OCI-LY3 (cell line): ENCODE measurements at regions not wholly inside any gene's neighbourhood (a gene's known extent, or its start where the extent isn't known, plus 50 kb on each side); places are given as distances from the start of the nearest gene placed in this dataset.
"Not testable (repeated sequence)": the region's sequence is repeated elsewhere in the genome, so short reads cannot be mapped to it uniquely, and the experiment has no call there.

Experiments
- H2AFZ ChIP-seq: fragments of 200-600, 300-600 bp; shearing (Covaris generic); 2 replicates; pipeline ENCODE4 v1.6.0; 2014; ENCODE audit warnings: antibody characterized with exemption, low read depth, low read length
- H3K27ac ChIP-seq: fragments of 200-600, 300-600 bp; sonication (generic); 2 replicates; pipeline ENCODE4 v1.5.1; 2014; ENCODE audit warnings: mild to moderate bottlenecking, low read length, moderate library complexity, mixed read lengths
- H3K27me3 ChIP-seq: fragments of 200-600, 300-600 bp; sonication (generic); 2 replicates; pipeline ENCODE4 v1.6.1; 2014; ENCODE audit warnings: low read depth, low read length, mixed read lengths
- H3K36me3 ChIP-seq: fragments of 200-600, 300-600 bp; sonication (generic); replicated peaks from 2 replicates; pipeline ENCODE3; 2014; ENCODE audit warnings: low read depth, low read length, mixed read lengths
- H3K4me1 ChIP-seq: fragments of 300-600, 200-600 bp; sonication (generic); 2 replicates; pipeline ENCODE4 v1.6.1; 2014; ENCODE audit warnings: low read length, mixed read lengths
- H3K4me2 ChIP-seq: fragments of 200-600, 300-600 bp; sonication (generic); 2 replicates; pipeline ENCODE4 v1.6.1; 2014; ENCODE audit warnings: low read length, mixed read lengths
- H3K4me3 ChIP-seq: fragments of 300-600, 200-600 bp; sonication (generic); 2 replicates; pipeline ENCODE4 v1.5.1; 2014; ENCODE audit warnings: antibody characterized with exemption, mild to moderate bottlenecking, low read length, moderate library complexity
- H3K79me2 ChIP-seq: fragments of 300-600, 200-600 bp; shearing (Covaris generic); 2 replicates; pipeline ENCODE4 v1.6.1; 2014; ENCODE audit warnings: mild to moderate bottlenecking, low read length, mixed read lengths
- H3K9ac ChIP-seq: fragments of 300-600, 200-600 bp; shearing (Covaris generic); 2 replicates; pipeline ENCODE4 v1.6.0; 2014; ENCODE audit warnings: mild to moderate bottlenecking, low read length, moderate library complexity
- H3K9me3 ChIP-seq: fragments of 200-600, 300-600 bp; shearing (Covaris generic); 2 replicates; pipeline ENCODE4 v1.6.1; 2014; ENCODE audit warnings: low read length, mixed read lengths; ENCODE audit not compliant: insufficient read depth
- H4K20me1 ChIP-seq: fragments of 200-600, 300-600 bp; sonication (generic); 2 replicates; pipeline ENCODE4 v1.6.1; 2016; ENCODE audit warnings: low read length, mixed read lengths; ENCODE audit not compliant: insufficient read depth
- EZH2phosphoT487 ChIP-seq: fragments of 200-600 bp; shearing (Covaris generic); IDR thresholded peaks from 2 replicates; pipeline ENCODE4 v1.6.1; 2018; ENCODE audit warnings: antibody characterized with exemption, mixed run types, low read depth
- TF ChIP-seq, protein P1 (sequence below): fragments of 200-600, 300-600 bp; sonication (generic); IDR thresholded peaks from 2 replicates; pipeline ENCODE4 v1.5.1; 2014; ENCODE audit warnings: antibody characterized with exemption, low read length, low read depth

DNA sequence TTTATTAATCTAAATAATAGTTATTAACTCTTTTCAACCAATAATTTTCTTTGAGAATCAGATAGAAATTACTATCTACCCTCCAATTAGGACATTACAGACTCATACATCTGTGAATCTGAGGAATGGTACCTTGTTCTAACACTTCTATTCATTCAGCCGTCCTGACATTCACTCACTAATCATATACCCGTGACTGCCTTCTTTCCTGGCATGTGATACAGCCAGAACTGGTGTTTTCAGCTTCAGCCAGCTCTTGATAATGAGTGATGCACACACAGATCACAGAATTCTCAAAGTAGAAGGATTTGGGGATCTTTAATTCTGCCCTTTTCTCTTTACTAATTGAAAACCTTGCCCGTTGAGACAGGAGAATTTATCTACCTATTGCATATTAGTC is 499.9 kb downstream of the UTRN start:
- Histone ChIP-seq H2AFZ (no peak overlapping the region), H3K36me3 (no peaks in the 10 kb centered on the region), H3K9ac (no peak overlapping the region), H3K4me1 (no peaks in the 10 kb centered on the region), H4K20me1 (no peaks in the 10 kb centered on the region), H3K4me2 (no peak overlapping the region), H3K27me3 (no peaks in the 10 kb centered on the region), H3K27ac (no peak overlapping the region), H3K4me3 (no peak overlapping the region), H3K79me2 (no peaks in the 10 kb centered on the region), H3K9me3 (no peaks in the 10 kb centered on the region)
- TF ChIP-seq EZH2phosphoT487, result no peak
- TF ChIP-seq, protein P1, sequence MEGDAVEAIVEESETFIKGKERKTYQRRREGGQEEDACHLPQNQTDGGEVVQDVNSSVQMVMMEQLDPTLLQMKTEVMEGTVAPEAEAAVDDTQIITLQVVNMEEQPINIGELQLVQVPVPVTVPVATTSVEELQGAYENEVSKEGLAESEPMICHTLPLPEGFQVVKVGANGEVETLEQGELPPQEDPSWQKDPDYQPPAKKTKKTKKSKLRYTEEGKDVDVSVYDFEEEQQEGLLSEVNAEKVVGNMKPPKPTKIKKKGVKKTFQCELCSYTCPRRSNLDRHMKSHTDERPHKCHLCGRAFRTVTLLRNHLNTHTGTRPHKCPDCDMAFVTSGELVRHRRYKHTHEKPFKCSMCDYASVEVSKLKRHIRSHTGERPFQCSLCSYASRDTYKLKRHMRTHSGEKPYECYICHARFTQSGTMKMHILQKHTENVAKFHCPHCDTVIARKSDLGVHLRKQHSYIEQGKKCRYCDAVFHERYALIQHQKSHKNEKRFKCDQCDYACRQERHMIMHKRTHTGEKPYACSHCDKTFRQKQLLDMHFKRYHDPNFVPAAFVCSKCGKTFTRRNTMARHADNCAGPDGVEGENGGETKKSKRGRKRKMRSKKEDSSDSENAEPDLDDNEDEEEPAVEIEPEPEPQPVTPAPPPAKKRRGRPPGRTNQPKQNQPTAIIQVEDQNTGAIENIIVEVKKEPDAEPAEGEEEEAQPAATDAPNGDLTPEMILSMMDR, result no peak

DNA sequence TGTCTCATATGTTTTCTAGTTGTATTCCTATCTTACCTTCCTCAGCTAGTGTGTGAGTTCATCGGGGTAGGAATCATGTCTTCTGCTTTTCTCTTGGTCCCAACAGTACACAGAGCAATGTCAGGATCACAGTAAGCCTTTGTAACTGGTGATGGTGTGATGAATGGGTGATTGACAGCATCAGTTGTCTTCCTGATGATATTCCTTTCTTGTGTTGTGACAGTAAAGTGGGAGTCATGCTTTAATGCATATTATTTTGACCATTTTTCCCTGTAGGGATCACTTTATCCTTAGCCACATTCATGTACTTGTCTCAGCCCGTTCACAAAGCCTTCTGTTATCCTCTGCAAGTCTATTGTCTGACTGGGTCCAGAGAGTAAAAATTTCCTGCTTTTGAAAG is 501.7 kb downstream of the UTRN start:
- TF ChIP-seq, protein P1, result no peak
- no peak for TF ChIP-seq EZH2phosphoT487
- no peaks in the 10 kb centered on the region for H3K4me1 ChIP-seq
- H3K36me3 ChIP-seq, result no peaks in the 10 kb centered on the region
- no peaks in the 10 kb centered on the region for H3K9me3 ChIP-seq
- H3K9ac ChIP-seq, result no peak overlapping the region
- H3K4me3 ChIP-seq, result no peak overlapping the region
- no peak overlapping the region for H3K27ac ChIP-seq
- H3K79me2 ChIP-seq, result no peaks in the 10 kb centered on the region
- no peaks in the 10 kb centered on the region for H3K27me3 ChIP-seq
- no peak overlapping the region for H3K4me2 ChIP-seq
- H2AFZ ChIP-seq, result no peak overlapping the region
- H4K20me1 ChIP-seq, result no peaks in the 10 kb centered on the region

DNA sequence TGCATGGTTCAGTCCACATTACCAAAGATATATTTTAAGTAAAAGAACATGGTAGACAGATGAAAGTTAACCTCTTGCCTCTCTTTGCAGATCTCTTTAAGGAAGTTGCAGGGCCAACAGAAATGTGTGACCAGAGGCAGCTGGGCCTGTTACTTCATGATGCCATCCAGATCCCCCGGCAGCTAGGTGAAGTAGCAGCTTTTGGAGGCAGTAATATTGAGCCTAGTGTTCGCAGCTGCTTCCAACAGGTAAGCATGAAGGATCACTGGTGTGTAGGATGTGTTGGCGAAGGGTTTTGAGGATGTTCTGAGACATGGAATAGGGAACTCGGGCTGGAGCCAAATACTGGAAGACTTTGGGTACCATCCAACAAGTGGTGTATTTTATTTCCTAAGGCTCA is 508.6 kb downstream of the UTRN start:
- no peaks in the 10 kb centered on the region for H3K9me3 ChIP-seq
- no peaks in the 10 kb centered on the region for H4K20me1 ChIP-seq
- H3K27me3 ChIP-seq, result no peaks in the 10 kb centered on the region
- H3K4me3 ChIP-seq, result no peak overlapping the region
- no peak overlapping the region for H3K4me2 ChIP-seq
- no peak overlapping the region for H3K27ac ChIP-seq
- TF ChIP-seq EZH2phosphoT487, result no peak
- TF ChIP-seq, protein P1, result no peak
- no peaks in the 10 kb centered on the region for H3K36me3 ChIP-seq
- H3K79me2 ChIP-seq, result no peaks in the 10 kb centered on the region
- H3K9ac ChIP-seq, result no peak overlapping the region
- no peaks in the 10 kb centered on the region for H3K4me1 ChIP-seq
- no peak overlapping the region for H2AFZ ChIP-seq

DNA sequence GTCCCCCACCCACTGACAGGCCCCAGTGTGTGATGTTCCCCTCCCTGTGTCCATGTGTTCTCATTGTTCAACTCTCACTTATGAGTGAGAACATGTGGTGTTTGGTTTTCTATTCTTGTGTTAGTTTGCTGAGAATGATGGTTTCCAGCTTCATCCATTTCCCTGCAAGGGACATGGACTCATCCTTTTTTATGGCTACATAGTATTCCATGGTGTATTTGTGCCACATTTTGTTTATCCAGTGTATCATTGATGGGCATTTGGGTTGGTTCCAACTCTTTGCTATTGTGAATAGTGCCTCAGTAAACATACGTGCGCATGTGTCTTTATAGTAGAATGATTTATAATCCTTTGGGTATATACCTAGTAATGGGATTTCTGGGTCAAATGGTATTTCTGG is 509.9 kb downstream of the UTRN start:
- not testable (repeated sequence) for H3K27me3 ChIP-seq, H3K79me2 ChIP-seq, H2AFZ ChIP-seq, H3K9ac ChIP-seq, H3K4me3 ChIP-seq, H3K9me3 ChIP-seq, H4K20me1 ChIP-seq, H3K36me3 ChIP-seq, H3K4me2 ChIP-seq, H3K4me1 ChIP-seq, H3K27ac ChIP-seq

DNA sequence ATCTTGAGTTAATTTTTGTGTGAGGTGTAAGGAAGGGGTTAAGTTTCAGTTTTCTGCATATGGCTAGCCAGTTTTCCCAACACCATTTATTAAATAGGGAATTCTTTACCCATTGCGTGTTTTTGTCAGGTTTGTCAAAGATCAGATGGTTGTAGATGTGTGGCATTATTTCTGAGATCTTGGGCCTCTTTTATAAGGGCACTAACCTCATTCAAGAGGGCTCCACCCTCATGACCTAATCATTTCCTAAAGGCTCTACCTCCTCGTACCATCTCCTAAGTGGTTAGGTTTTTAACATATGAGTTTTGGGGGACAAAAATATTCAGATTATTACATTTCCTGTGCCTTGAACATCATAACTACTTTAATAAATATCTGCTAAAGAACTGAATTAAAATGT is 510.9 kb downstream of the UTRN start:
- Histone ChIP-seq H4K20me1 (no peaks in the 10 kb centered on the region), H3K4me1 (no peaks in the 10 kb centered on the region), H3K36me3 (no peaks in the 10 kb centered on the region), H3K9ac (no peak overlapping the region), H3K4me3 (no peak overlapping the region), H3K27ac (no peak overlapping the region), H2AFZ (no peak overlapping the region), H3K4me2 (no peak overlapping the region), H3K79me2 (no peaks in the 10 kb centered on the region), H3K9me3 (no peaks in the 10 kb centered on the region), H3K27me3 (no peaks in the 10 kb centered on the region)
- TF ChIP-seq, protein P1, result no peak
- TF ChIP-seq EZH2phosphoT487, result no peak
